Thyroid gland (tissue), 4 donors: ENCODE measurements at regions not wholly inside any gene's neighbourhood (a gene's known extent, or its start where the extent isn't known, plus 50 kb on each side); places are given as distances from the start of the nearest gene placed in this dataset.

Experiments used
- CTCF ChIP-seq, 6 experiments: fragments of 200-600 bp in 3 of 6; fragments of 450-650 bp in 3 of 6; sonication (generic) in 3 of 6; IDR thresholded peaks; one replicate each; pipeline ENCODE4 v1.5.1; 2016 to 2019; ENCODE audit warnings: antibody characterized with exemption in 6 of 6, mild to moderate bottlenecking in 2 of 6, inconsistent platforms in 1 of 6, moderate library complexity in 1 of 6
- POLR2A ChIP-seq, 2 donors: fragments of 450-650 bp; IDR thresholded peaks; one replicate each; pipeline ENCODE4 v1.6.1; 2017; ENCODE audit warnings: antibody characterized with exemption in 2 of 2, mild to moderate bottlenecking in 2 of 2, moderate library complexity in 1 of 2

- TF ChIP-seq POLR2A (IDR thresholded peaks at IDR 0.05) (no peak), CTCF (IDR thresholded peaks at IDR 0.05) (no peak)
These were observed 607.5 kb upstream of the ROBO2 start for GRCh38 chr3:76432396-76432795.
